ENCODE measurements at regions not wholly inside any gene's neighbourhood (a gene's known extent, or its start where the extent isn't known, plus 50 kb on each side); places are given as distances from the start of the nearest gene placed in this dataset.

GRCh38 chr7:136693166-136694119, 175.0 kb upstream of the CHRM2 start:
- TF ChIP-seq CTCF (IDR thresholded peaks at IDR 0.05) (no peak), POLR2AphosphoS5 (IDR thresholded peaks at IDR 0.05; ENCODE audit: low read depth, low read length) (no peak), TCF7L2 (IDR thresholded peaks at IDR 0.05; ENCODE audit: low read depth, low read length) (no peak)

Measured in Panc1 (cell line).